Muscle of leg (tissue), 3 donors: ENCODE measurements at regions not wholly inside any gene's neighbourhood (a gene's known extent, or its start where the extent isn't known, plus 50 kb on each side); places are given as distances from the start of the nearest gene placed in this dataset.
A peak's percentile ranks its signal among the peaks of the same experiment; 100 is the strongest.
"Not testable (repeated sequence)": the region's sequence is repeated elsewhere in the genome, so short reads cannot be mapped to it uniquely, and the experiment has no call there.

Experiments
- DNase-seq: peaks from one replicate; pipeline ENCODE4 v3.0.0; 2013
- H3K27ac ChIP-seq: one replicate; pipeline ENCODE4 v1.5.1; 2013; ENCODE audit warnings: mild to moderate bottlenecking, low read length, control low read depth
- H3K27me3 ChIP-seq: one replicate; pipeline ENCODE4 v1.6.1; 2013; ENCODE audit warnings: low read length; ENCODE audit not compliant: control insufficient read depth, insufficient read depth
- H3K36me3 ChIP-seq: one replicate; pipeline ENCODE4 v1.6.1; 2013; ENCODE audit warnings: low read length; ENCODE audit not compliant: control insufficient read depth, insufficient read depth
- H3K4me1 ChIP-seq: one replicate; pipeline ENCODE4 v1.6.1; 2013; ENCODE audit warnings: low read length; ENCODE audit not compliant: control insufficient read depth, insufficient read depth
- H3K4me3 ChIP-seq: one replicate; pipeline ENCODE4 v1.5.1; 2013; ENCODE audit warnings: low read length, control low read depth
- H3K9me3 ChIP-seq: replicated peaks from 2 replicates; pipeline ENCODE4 v1.6.1; 2013; ENCODE audit warnings: low read depth, low read length; ENCODE audit not compliant: control insufficient read depth
- WGBS: methylation state at CpG from one replicate; pipeline ENCODE4 v1.1.5; 2013; ENCODE audit warnings: missing lambda C conversion rate; ENCODE audit not compliant: insufficient coverage; 5-methylcytosine and 5-hydroxymethylcytosine counted together

- not testable (repeated sequence) for H3K27me3 ChIP-seq, H3K4me1 ChIP-seq, DNase-seq, H3K36me3 ChIP-seq, H3K27ac ChIP-seq, H3K9me3 ChIP-seq, H3K4me3 ChIP-seq
- WGBS, result no CpG with 5 or more reads among the region's 13 CpGs
Observed at GRCh38 chr5:70510161-70510560, 95.0 kb downstream of the GTF2H2C_2 start.

- not testable (repeated sequence) for H3K9me3 ChIP-seq, H3K27me3 ChIP-seq, H3K36me3 ChIP-seq, H3K4me3 ChIP-seq, H3K4me1 ChIP-seq, H3K27ac ChIP-seq
- WGBS, result 53% methylated on average over 6 of the region's 16 CpGs
- DNase-seq, result peak; percentile 5
Observed at GRCh38 chr5:70510811-70511210, 95.6 kb downstream of the GTF2H2C_2 start.
